ENCODE measurements at regions not wholly inside any gene's neighbourhood (a gene's known extent, or its start where the extent isn't known, plus 50 kb on each side); places are given as distances from the start of the nearest gene placed in this dataset.

DNA sequence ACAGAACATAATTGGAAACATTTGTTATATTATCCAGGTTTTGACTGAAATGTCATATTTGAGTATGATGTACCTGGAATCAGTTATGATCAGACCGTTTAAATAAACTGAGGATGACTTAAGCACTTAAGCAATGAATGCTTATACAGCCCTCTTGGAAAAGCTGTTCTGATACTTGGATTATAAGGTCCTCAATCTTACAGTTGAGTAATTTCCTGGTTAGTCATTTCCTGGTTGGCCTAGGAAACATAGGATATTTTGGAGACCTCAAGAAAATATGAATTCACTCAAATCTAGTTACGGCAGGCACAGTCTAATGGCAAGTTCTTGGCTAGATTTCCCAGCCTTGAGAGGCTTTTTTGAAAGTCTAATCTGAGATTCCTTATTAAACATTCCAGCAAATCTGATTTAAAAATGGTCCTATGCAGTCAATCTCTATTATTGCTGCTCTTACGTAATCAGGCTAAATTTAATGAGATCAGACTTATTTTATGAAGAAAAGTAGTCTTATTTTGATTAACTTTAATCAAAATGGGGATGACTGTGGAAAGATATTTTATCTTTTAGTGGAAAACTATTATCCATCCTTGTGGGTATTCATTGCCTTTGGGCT, 447.2 kb downstream of the SNAPC1 start:
- H2BK5ac ChIP-seq (ENCODE audit: insufficient read length, low read length): no peak overlapping the region
- H4K8ac ChIP-seq (replicated peaks; ENCODE audit: insufficient read length, low read depth, low read length): no peak overlapping the region
- H2AK5ac ChIP-seq (ENCODE audit: insufficient read length, low read length): no peak overlapping the region
- H2BK15ac ChIP-seq (ENCODE audit: low read depth, low read length): no peak overlapping the region
- no peak for DNase-seq
- Mint-ChIP-seq H3K36me3 (ENCODE audit: insufficient read depth in 1 of 3, low read depth in 3 of 3) (peaks cover 4 to 16% (median 15%) of the 10 kb centered on the region in 3 experiments; a peak in 6 of 7 replicates), H3K27me3 (ENCODE audit: low read depth) (no peaks in the 10 kb centered on the region), H3K27ac (no peak overlapping the region), H3K4me1 (no peaks in the 10 kb centered on the region), H3K9me3 (peaks cover 17 to 23% of the 10 kb centered on the region in 2 experiments), H3K4me3 (no peak overlapping the region)
- no peak overlapping the region for H3K18ac ChIP-seq (ENCODE audit: insufficient read length, low read depth, low read length)
- H3K4me2 ChIP-seq (ENCODE audit: insufficient read depth, insufficient read length, low read length): no peak overlapping the region
- no peak overlapping the region for H4K91ac ChIP-seq (ENCODE audit: insufficient read length, low read depth, low read length)
- H3K79me2 ChIP-seq (ENCODE audit: insufficient read depth, low read length): no peaks in the 10 kb centered on the region
- H3K56ac ChIP-seq (ENCODE audit: insufficient read length, low read depth, low read length): no peak overlapping the region
- H2AFZ ChIP-seq (ENCODE audit: low read length): no peak overlapping the region
- H3K4me1 ChIP-seq (ENCODE audit: insufficient read depth, low read length): no peaks in the 10 kb centered on the region
- H4K5ac ChIP-seq (ENCODE audit: insufficient read length, low read depth, low read length): no peak overlapping the region
- H3T11ph ChIP-seq (ENCODE audit: low read length): no peak overlapping the region
- no peak overlapping the region for H2BK12ac ChIP-seq (ENCODE audit: insufficient read length, low read depth, low read length)
- H3K14ac ChIP-seq (ENCODE audit: insufficient read depth, low read length): no peak overlapping the region
- no peak overlapping the region for H3K9ac ChIP-seq (ENCODE audit: extremely low read depth, insufficient read length, low read length)
- H3K27ac ChIP-seq (ENCODE audit: insufficient read length, low read depth, low read length): no peak overlapping the region
- no peaks in the 10 kb centered on the region for H3K9me3 ChIP-seq (ENCODE audit: control insufficient read depth, low read depth, low read length)
- WGBS (ENCODE audit: extremely low coverage, insufficient read length, low lambda C conversion rate): no CpG with 5 or more reads among the region's 3 CpGs
- TF ChIP-seq, protein P1, sequence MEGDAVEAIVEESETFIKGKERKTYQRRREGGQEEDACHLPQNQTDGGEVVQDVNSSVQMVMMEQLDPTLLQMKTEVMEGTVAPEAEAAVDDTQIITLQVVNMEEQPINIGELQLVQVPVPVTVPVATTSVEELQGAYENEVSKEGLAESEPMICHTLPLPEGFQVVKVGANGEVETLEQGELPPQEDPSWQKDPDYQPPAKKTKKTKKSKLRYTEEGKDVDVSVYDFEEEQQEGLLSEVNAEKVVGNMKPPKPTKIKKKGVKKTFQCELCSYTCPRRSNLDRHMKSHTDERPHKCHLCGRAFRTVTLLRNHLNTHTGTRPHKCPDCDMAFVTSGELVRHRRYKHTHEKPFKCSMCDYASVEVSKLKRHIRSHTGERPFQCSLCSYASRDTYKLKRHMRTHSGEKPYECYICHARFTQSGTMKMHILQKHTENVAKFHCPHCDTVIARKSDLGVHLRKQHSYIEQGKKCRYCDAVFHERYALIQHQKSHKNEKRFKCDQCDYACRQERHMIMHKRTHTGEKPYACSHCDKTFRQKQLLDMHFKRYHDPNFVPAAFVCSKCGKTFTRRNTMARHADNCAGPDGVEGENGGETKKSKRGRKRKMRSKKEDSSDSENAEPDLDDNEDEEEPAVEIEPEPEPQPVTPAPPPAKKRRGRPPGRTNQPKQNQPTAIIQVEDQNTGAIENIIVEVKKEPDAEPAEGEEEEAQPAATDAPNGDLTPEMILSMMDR (conservative IDR thresholded peaks at IDR 0.05): no peak
- H3K23ac ChIP-seq (ENCODE audit: insufficient read length, low read depth, low read length): no peak overlapping the region
- H3K79me1 ChIP-seq (ENCODE audit: insufficient read depth, low read depth, low read length, poor library complexity, severe bottlenecking): no peaks in the 10 kb centered on the region
- no peak overlapping the region for H2BK20ac ChIP-seq (ENCODE audit: low read depth, low read length, poor library complexity, severe bottlenecking)
- no peaks in the 10 kb centered on the region for H3K27me3 ChIP-seq (ENCODE audit: insufficient read depth, low read length)
- no peaks in the 10 kb centered on the region for H3K23me2 ChIP-seq (ENCODE audit: insufficient read length, low read depth, low read length, poor library complexity, severe bottlenecking)
- no peak overlapping the region for H2BK120ac ChIP-seq (ENCODE audit: low read depth, low read length, poor library complexity, severe bottlenecking)
- H3K4ac ChIP-seq (ENCODE audit: low read depth, low read length): no peak overlapping the region
- no peaks in the 10 kb centered on the region for H4K20me1 ChIP-seq (ENCODE audit: control insufficient read depth, insufficient read depth, insufficient read length)

Measured in H9 (cell line).